Trophoblast cell (in vitro differentiated cells and primary cell): ENCODE measurements at regions not wholly inside any gene's neighbourhood (a gene's known extent, or its start where the extent isn't known, plus 50 kb on each side); places are given as distances from the start of the nearest gene placed in this dataset.

Experiments used
- DNase-seq, 2 donors: peaks; one replicate each; pipeline ENCODE4 v3.0.0-alpha.2; 2016
- H2AFZ ChIP-seq: 2 replicates; pipeline ENCODE4 v1.6.1; 2013; ENCODE audit warnings: low read length, moderate library complexity, mild to moderate bottlenecking; ENCODE audit not compliant: insufficient read depth, poor library complexity
- H2AK5ac ChIP-seq: 2 replicates; pipeline ENCODE4 v1.6.1; 2013; ENCODE audit warnings: mild to moderate bottlenecking, low read length
- H2BK120ac ChIP-seq: 2 replicates; pipeline ENCODE4 v1.6.1; 2013; ENCODE audit warnings: low read length, mild to moderate bottlenecking, moderate library complexity; ENCODE audit not compliant: insufficient read depth, poor library complexity
- H2BK12ac ChIP-seq: 2 replicates; pipeline ENCODE4 v1.6.1; 2013; ENCODE audit warnings: mild to moderate bottlenecking, low read length, moderate library complexity
- H2BK5ac ChIP-seq: 2 replicates; pipeline ENCODE4 v1.6.1; 2013; ENCODE audit warnings: low read length, low read depth, moderate library complexity, mild to moderate bottlenecking; ENCODE audit not compliant: poor library complexity
- H3K14ac ChIP-seq: 2 replicates; pipeline ENCODE4 v1.6.1; 2013; ENCODE audit warnings: mild to moderate bottlenecking, low read length
- H3K18ac ChIP-seq: 2 replicates; pipeline ENCODE4 v1.6.1; 2013; ENCODE audit warnings: mild to moderate bottlenecking, low read length
- H3K23ac ChIP-seq: 2 replicates; pipeline ENCODE4 v1.6.1; 2013; ENCODE audit warnings: low read length
- H3K27ac ChIP-seq: 2 replicates; pipeline ENCODE4 v1.5.1; 2013; ENCODE audit warnings: low read depth, mild to moderate bottlenecking, inconsistent platforms, low read length, moderate library complexity
- H3K27me3 ChIP-seq: 2 replicates; pipeline ENCODE4 v1.6.1; 2013; ENCODE audit warnings: inconsistent platforms, mild to moderate bottlenecking, low read length, moderate library complexity; ENCODE audit not compliant: insufficient read depth
- H3K36me3 ChIP-seq, 2 experiments: 1 replicate in 1 of 2; 2 replicates in 1 of 2; pipeline ENCODE4 v1.6.1; 2013; ENCODE audit warnings: low read length in 2 of 2, mild to moderate bottlenecking in 2 of 2, moderate library complexity in 1 of 2; ENCODE audit not compliant: insufficient read depth in 2 of 2, control insufficient read depth in 1 of 2
- H3K4ac ChIP-seq: 2 replicates; pipeline ENCODE4 v1.6.1; 2013; ENCODE audit warnings: low read depth, mild to moderate bottlenecking, low read length, moderate library complexity
- H3K4me1 ChIP-seq, 2 experiments: 1 replicate in 1 of 2; 2 replicates in 1 of 2; pipeline ENCODE4 v1.6.1; 2013; ENCODE audit warnings: low read length in 2 of 2, mild to moderate bottlenecking in 2 of 2, moderate library complexity in 1 of 2; ENCODE audit not compliant: insufficient read depth in 2 of 2, control insufficient read depth in 1 of 2
- H3K4me2 ChIP-seq: 2 replicates; pipeline ENCODE4 v1.6.1; 2013; ENCODE audit warnings: inconsistent platforms, mild to moderate bottlenecking, low read length, moderate library complexity
- H3K4me3 ChIP-seq: 2 replicates; pipeline ENCODE4 v1.5.1; 2013; ENCODE audit warnings: mild to moderate bottlenecking, low read depth, low read length, inconsistent platforms
- H3K79me1 ChIP-seq: one replicate; pipeline ENCODE4 v1.6.1; 2013; ENCODE audit warnings: low read length
- H3K79me2 ChIP-seq: 2 replicates; pipeline ENCODE4 v1.6.1; 2013; ENCODE audit warnings: low read length, mild to moderate bottlenecking; ENCODE audit not compliant: control insufficient read depth, insufficient read depth, poor library complexity
- H3K9ac ChIP-seq: 2 replicates; pipeline ENCODE4 v1.6.1; 2013; ENCODE audit warnings: mild to moderate bottlenecking, low read length
- H3K9me3 ChIP-seq: 2 replicates; pipeline ENCODE4 v1.6.1; 2013; ENCODE audit warnings: low read depth, mild to moderate bottlenecking, control low read depth, inconsistent platforms, low read length; ENCODE audit not compliant: insufficient read depth
- H4K12ac ChIP-seq: 2 replicates; pipeline ENCODE4 v1.6.1; 2013; ENCODE audit warnings: low read depth, mild to moderate bottlenecking, low read length, moderate library complexity
- H4K8ac ChIP-seq: 2 replicates; pipeline ENCODE4 v1.6.1; 2013; ENCODE audit warnings: low read depth, mild to moderate bottlenecking, low read length, moderate library complexity
- H4K91ac ChIP-seq: one replicate; pipeline ENCODE4 v1.6.1; 2013; ENCODE audit warnings: low read depth, mild to moderate bottlenecking, low read length, moderate library complexity
- WGBS: extraction: QIAGEN DNeasy Blood & Tissue Kit; methylation state at CpG from one replicate; pipeline ENCODE4 v1.1.7; 2013; ENCODE audit warnings: missing lambda C conversion rate; ENCODE audit not compliant: insufficient read length, insufficient coverage; ENCODE audit errors: extremely low coverage; 5-methylcytosine and 5-hydroxymethylcytosine counted together

DNA sequence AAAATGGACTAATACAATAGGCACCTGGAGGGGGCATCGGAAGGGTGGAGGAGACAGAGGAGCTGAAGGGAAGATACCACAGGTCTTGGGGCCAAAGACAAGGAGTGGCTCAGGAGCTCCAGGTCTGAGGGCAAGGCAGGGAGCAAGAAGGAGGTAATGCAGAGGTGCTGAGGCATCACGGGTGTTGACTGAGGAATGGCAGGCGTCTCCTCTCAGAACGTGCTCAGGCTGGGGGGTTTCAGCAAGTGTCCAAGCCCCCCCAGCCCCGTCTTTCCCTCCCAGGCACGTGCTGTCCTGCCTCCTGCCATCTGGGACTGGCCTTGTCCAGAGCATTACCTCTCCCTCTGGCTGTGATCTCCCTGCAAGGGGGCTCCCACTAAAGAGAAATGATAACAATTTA, 265.4 kb downstream of the DCDC2C start:
- no peak overlapping the region for H4K8ac ChIP-seq
- H2AFZ ChIP-seq = no peak overlapping the region
- no peak overlapping the region for H2BK5ac ChIP-seq
- H3K14ac ChIP-seq = no peak overlapping the region
- no peak overlapping the region for H3K9ac ChIP-seq
- no peak overlapping the region for H2BK12ac ChIP-seq
- no peak for DNase-seq
- H2BK120ac ChIP-seq = no peak overlapping the region
- H3K4me1 ChIP-seq = no peaks in the 10 kb centered on the region
- peaks cover 22% of the 10 kb centered on the region for H3K9me3 ChIP-seq
- H3K4ac ChIP-seq = no peak overlapping the region
- no peak overlapping the region for H3K23ac ChIP-seq
- H3K4me3 ChIP-seq = peak overlapping the region; percentile 18
- no peak overlapping the region for H3K18ac ChIP-seq
- no peak overlapping the region for H3K27ac ChIP-seq
- H3K79me1 ChIP-seq = no peaks in the 10 kb centered on the region
- H3K27me3 ChIP-seq = no peaks in the 10 kb centered on the region
- no CpG with 5 or more reads among the region's 6 CpGs for WGBS
- H3K36me3 ChIP-seq = no peaks in the 10 kb centered on the region
- no peak overlapping the region for H2AK5ac ChIP-seq
- no peak overlapping the region for H3K4me2 ChIP-seq
- no peak overlapping the region for H4K91ac ChIP-seq
- H4K12ac ChIP-seq = no peak overlapping the region
- H3K79me2 ChIP-seq = no peaks in the 10 kb centered on the region

DNA sequence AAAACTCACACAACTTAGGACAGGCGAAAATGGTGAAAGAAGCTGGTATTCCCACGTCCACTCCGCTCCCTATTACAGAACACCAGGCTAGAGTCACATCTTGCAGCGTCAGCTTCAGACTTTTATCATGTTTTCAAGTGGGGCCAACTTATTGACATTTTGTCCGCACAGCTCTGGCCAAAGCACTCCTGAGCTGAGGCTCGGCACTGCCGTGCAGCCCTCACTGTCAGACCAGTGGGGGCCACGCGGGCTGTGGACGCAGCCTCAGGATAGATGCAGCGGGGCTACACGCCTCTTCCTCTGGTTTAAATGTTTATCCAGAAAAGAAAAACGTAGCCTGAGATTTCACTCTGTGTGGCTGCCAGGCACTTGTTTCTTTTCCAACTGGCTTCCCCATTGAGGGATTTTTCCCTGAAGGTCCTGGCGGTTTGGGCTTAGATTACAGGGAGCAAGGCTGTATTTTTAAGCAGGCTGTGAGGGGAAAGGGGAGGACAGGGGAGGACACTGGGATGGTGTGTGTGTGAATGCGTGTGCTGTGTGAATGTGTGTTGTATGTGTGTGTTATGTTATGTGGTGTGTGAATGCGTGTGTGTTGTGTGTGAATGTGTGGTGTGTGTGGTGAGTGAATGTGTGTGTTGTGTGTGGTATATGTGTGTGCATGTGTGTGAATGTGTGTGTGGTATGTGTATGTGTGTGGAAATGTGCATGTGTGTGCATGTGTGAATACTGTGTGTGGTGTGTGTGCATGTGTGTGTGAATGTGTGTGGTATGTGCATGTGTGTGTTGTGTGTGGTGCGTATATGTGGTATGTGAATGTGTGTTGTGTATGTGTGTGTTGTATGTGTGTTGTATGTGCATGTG, 267.6 kb downstream of the DCDC2C start:
- no peak overlapping the region for H2BK12ac ChIP-seq

DNA sequence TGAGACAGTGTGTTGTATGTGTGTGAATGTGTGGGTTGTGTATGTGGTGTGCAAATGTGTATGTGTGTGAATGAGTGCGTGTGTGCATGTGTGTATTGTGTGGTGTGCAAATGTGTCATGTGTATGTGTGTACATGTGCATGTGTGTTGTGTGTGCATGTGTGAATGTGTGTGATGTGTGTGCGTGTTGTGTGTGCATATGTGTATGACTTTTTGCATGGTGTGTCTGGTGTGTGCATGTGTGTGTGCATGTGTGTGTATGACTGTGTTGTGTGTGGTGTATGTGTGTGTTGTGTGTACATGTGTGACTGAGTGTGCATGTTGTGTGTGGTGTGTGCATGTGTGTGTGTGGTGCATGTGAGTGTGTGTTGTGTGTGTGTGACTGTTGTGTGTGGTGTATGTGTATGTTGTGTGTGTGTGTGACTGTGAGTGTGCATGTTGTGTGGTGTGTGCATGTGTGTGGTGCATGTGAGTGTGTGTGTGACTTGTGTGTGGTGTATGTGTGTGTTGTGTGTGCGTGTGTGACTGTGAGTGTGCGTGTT, 268.3 kb downstream of the DCDC2C start:
- WGBS = 100% methylated on average over 1 of the region's 4 CpGs
- no peaks in the 10 kb centered on the region for H3K79me1 ChIP-seq
- H3K4me2 ChIP-seq = no peak overlapping the region
- no peak overlapping the region for H4K12ac ChIP-seq
- H3K79me2 ChIP-seq = no peaks in the 10 kb centered on the region
- H2BK12ac ChIP-seq = no peak overlapping the region
- H3K9ac ChIP-seq = no peak overlapping the region
- no peaks in the 10 kb centered on the region for H3K27me3 ChIP-seq
- H3K18ac ChIP-seq = no peak overlapping the region
- peak overlapping the region; percentile 37 for H3K23ac ChIP-seq
- no peak overlapping the region for H4K91ac ChIP-seq
- H3K4me3 ChIP-seq = peak overlapping the region; percentile 38
- H3K14ac ChIP-seq = no peak overlapping the region
- no peak overlapping the region for H2AFZ ChIP-seq
- H2BK5ac ChIP-seq = no peak overlapping the region
- DNase-seq = no peak
- H2AK5ac ChIP-seq = no peak overlapping the region
- H3K36me3 ChIP-seq = no peaks in the 10 kb centered on the region
- no peak overlapping the region for H3K27ac ChIP-seq
- no peak overlapping the region for H3K4ac ChIP-seq
- H3K9me3 ChIP-seq = peaks cover 25% of the 10 kb centered on the region
- H2BK120ac ChIP-seq = no peak overlapping the region
- no peaks in the 10 kb centered on the region for H3K4me1 ChIP-seq
- no peak overlapping the region for H4K8ac ChIP-seq

More for the DNA sequence above, 267.6 kb downstream of the DCDC2C start:
- Histone ChIP-seq H3K27me3 (no peaks in the 10 kb centered on the region), H3K36me3 (no peaks in the 10 kb centered on the region), H2BK120ac (no peak overlapping the region), H2AK5ac (no peak overlapping the region), H3K4me1 (no peaks in the 10 kb centered on the region), H3K23ac (peak overlapping the region; percentile 37), H3K9me3 (peaks cover 27% of the 10 kb centered on the region), H3K79me1 (no peaks in the 10 kb centered on the region), H3K18ac (no peak overlapping the region), H3K14ac (no peak overlapping the region), H4K91ac (no peak overlapping the region), H3K4ac (no peak overlapping the region), H4K8ac (no peak overlapping the region), H2AFZ (no peak overlapping the region), H4K12ac (no peak overlapping the region), H3K79me2 (no peaks in the 10 kb centered on the region), H3K4me3 (peak overlapping the region; percentile 38), H3K4me2 (no peak overlapping the region), H3K9ac (no peak overlapping the region), H2BK5ac (no peak overlapping the region), H3K27ac (no peak overlapping the region)
- no peak for DNase-seq
- 100% methylated on average over 3 of the region's 17 CpGs for WGBS

DNA sequence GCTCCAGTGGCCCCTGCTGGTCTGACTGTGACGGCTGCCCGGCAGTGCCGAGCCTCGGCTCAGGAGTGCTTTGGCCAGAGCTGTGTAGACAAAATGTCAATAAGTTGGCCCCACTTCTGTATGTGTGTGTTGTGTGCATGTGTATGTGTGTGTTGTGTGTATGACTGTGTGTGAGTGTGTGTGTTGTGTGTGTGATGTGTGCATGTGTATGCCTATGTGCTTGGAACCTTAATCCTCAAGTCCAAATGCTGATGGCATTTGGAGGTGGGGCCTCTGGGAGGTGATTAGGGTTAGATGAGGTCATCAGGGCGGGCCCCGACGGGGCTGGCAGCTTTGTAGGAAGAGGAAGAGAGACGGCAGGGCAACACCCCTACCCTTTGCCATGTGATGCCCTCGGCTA, 269.0 kb downstream of the DCDC2C start:
- Histone ChIP-seq H3K14ac (no peak overlapping the region), H3K79me1 (no peaks in the 10 kb centered on the region), H3K27me3 (no peaks in the 10 kb centered on the region), H4K8ac (no peak overlapping the region), H3K9me3 (peaks cover 25% of the 10 kb centered on the region), H3K27ac (no peak overlapping the region), H3K4me3 (no peak overlapping the region), H3K4me1 (no peaks in the 10 kb centered on the region), H3K18ac (no peak overlapping the region), H2BK12ac (no peak overlapping the region), H2AK5ac (no peak overlapping the region), H4K12ac (no peak overlapping the region), H2BK120ac (no peak overlapping the region), H4K91ac (no peak overlapping the region), H3K36me3 (no peaks in the 10 kb centered on the region), H2BK5ac (no peak overlapping the region), H3K9ac (no peak overlapping the region), H3K4ac (no peak overlapping the region), H3K23ac (no peak overlapping the region), H2AFZ (no peak overlapping the region), H3K79me2 (no peaks in the 10 kb centered on the region), H3K4me2 (no peak overlapping the region)
- WGBS = no CpG with 5 or more reads among the region's 9 CpGs
- no peak for DNase-seq
